CD14-positive monocyte (primary cell): ENCODE measurements at regions not wholly inside any gene's neighbourhood (a gene's known extent, or its start where the extent isn't known, plus 50 kb on each side); places are given as distances from the start of the nearest gene placed in this dataset.

ENCODE experiments used
- DNase-seq, 3 donors: peaks; one replicate each; pipeline ENCODE4 v3.0.0-alpha.2; 2011 to 2022
- H2AFZ ChIP-seq: 2 replicates; pipeline ENCODE4 v1.6.0; 2012; ENCODE audit warnings: mild to moderate bottlenecking, low read depth, low read length, inconsistent platforms; ENCODE audit not compliant: insufficient read depth, poor library complexity, severe bottlenecking
- H3K27ac ChIP-seq, 2 donors: 1 replicate in 1 of 2; 2 replicates in 1 of 2; pipeline ENCODE4 v1.5.1; 2012 to 2013; ENCODE audit warnings: low read length in 2 of 2, control low read depth in 1 of 2, inconsistent platforms in 1 of 2, low read depth in 1 of 2, mild to moderate bottlenecking in 1 of 2
- H3K27me3 ChIP-seq, 2 donors: one replicate each; pipeline versions ENCODE4 v1.6.0 to v1.6.1; 2011 to 2013; ENCODE audit warnings: low read length in 2 of 2; ENCODE audit not compliant: control insufficient read depth in 2 of 2, insufficient read depth in 2 of 2
- H3K36me3 ChIP-seq, 2 donors: replicated peaks in 1 of 2; 1 replicate in 1 of 2; 2 replicates in 1 of 2; pipeline versions ENCODE4 v1.5.1 to v1.6.1; 2012 to 2013; ENCODE audit warnings: low read length in 2 of 2, control low read depth in 1 of 2, inconsistent platforms in 1 of 2, mild to moderate bottlenecking in 1 of 2; ENCODE audit not compliant: insufficient read depth in 2 of 2, control insufficient read depth in 1 of 2
- H3K4me1 ChIP-seq, 2 donors: 1 replicate in 1 of 2; 2 replicates in 1 of 2; pipeline versions ENCODE4 v1.5.1 to v1.6.1; 2012 to 2013; ENCODE audit warnings: low read length in 2 of 2, control low read depth in 1 of 2, inconsistent platforms in 1 of 2, mild to moderate bottlenecking in 1 of 2, moderate library complexity in 1 of 2; ENCODE audit not compliant: insufficient read depth in 2 of 2, control insufficient read depth in 1 of 2
- H3K4me2 ChIP-seq: replicated peaks from 2 replicates; pipeline ENCODE3; 2012; ENCODE audit warnings: low read length, moderate library complexity, mild to moderate bottlenecking; ENCODE audit not compliant: poor library complexity, severe bottlenecking; ENCODE audit errors: extremely low read depth
- H3K4me3 ChIP-seq, 3 experiments: fragments of 200-600 bp in 1 of 3; sonication (generic) in 1 of 3; replicated peaks in 1 of 3; 1 replicate in 2 of 3; 2 replicates in 1 of 3; pipeline ENCODE4 v1.5.1; 2011 to 2013; ENCODE audit warnings: low read length in 3 of 3, mild to moderate bottlenecking in 3 of 3, control low read depth in 2 of 3, low read depth in 2 of 3, inconsistent platforms in 1 of 3, moderate library complexity in 1 of 3
- H3K79me2 ChIP-seq: 2 replicates; pipeline ENCODE4 v1.6.0; 2012; ENCODE audit warnings: mild to moderate bottlenecking, control low read depth, inconsistent platforms, low read length, moderate library complexity; ENCODE audit not compliant: insufficient read depth
- H3K9ac ChIP-seq: 2 replicates; pipeline ENCODE4 v1.6.0; 2017; ENCODE audit warnings: low read length, mild to moderate bottlenecking; ENCODE audit not compliant: insufficient read depth, poor library complexity, severe bottlenecking
- H3K9me3 ChIP-seq, 2 donors: replicated peaks in 1 of 2; 1 replicate in 1 of 2; 2 replicates in 1 of 2; pipeline versions ENCODE4 v1.5.1 to v1.6.1; 2012 to 2013; ENCODE audit warnings: low read length in 2 of 2, control low read depth in 1 of 2; ENCODE audit not compliant: control insufficient read depth in 1 of 2, insufficient read depth in 1 of 2
- H4K20me1 ChIP-seq: 2 replicates; pipeline ENCODE4 v1.6.0; 2012; ENCODE audit warnings: mild to moderate bottlenecking, low read length, control low read depth, moderate library complexity; ENCODE audit not compliant: insufficient read depth
- H3K27ac Mint-ChIP-seq, 7 donors: one replicate each; pipeline ENCODE4 v1.8.0; 2020; ENCODE audit warnings: mild to moderate bottlenecking in 7 of 7, mixed read lengths in 7 of 7, moderate library complexity in 6 of 7, inconsistent platforms in 2 of 7
- H3K27me3 Mint-ChIP-seq, 3 donors: one replicate each; pipeline ENCODE4 v1.8.0; 2021 to 2022; ENCODE audit warnings: low read depth in 3 of 3, mild to moderate bottlenecking in 3 of 3, mixed read lengths in 3 of 3, moderate library complexity in 3 of 3, inconsistent platforms in 1 of 3
- H3K36me3 Mint-ChIP-seq, 2 donors: one replicate each; pipeline ENCODE4 v1.8.0; 2020; ENCODE audit warnings: mixed read lengths in 2 of 2, inconsistent platforms in 1 of 2, mild to moderate bottlenecking in 1 of 2
- H3K4me1 Mint-ChIP-seq: one replicate; pipeline ENCODE4 v1.8.0; 2020; ENCODE audit warnings: mild to moderate bottlenecking, mixed read lengths
- H3K4me3 Mint-ChIP-seq, 2 donors: one replicate each; pipeline ENCODE4 v1.8.0; 2020; ENCODE audit warnings: mild to moderate bottlenecking in 2 of 2, mixed read lengths in 2 of 2, moderate library complexity in 1 of 2
- H3K9me3 Mint-ChIP-seq, 7 donors: one replicate each; pipeline ENCODE4 v1.8.0; 2020 to 2022; ENCODE audit warnings: mixed read lengths in 7 of 7, mild to moderate bottlenecking in 6 of 7, moderate library complexity in 6 of 7, inconsistent platforms in 2 of 7
- WGBS: methylation state at CpG from one replicate; pipeline ENCODE4 v1.1.5; 2013; ENCODE audit warnings: missing lambda C conversion rate; ENCODE audit not compliant: insufficient coverage; 5-methylcytosine and 5-hydroxymethylcytosine counted together
- intact Hi-C, 2 donors: fragments of 100-400 bp; cut with micrococcal nuclease; formaldehyde crosslinking; loops; one replicate each; pipeline versions ENCODE4 v1.15.0 to v1.15.1; 2023
- TF ChIP-seq, protein P1 (sequence below): fragments of 200-600 bp; IDR thresholded peaks from one replicate; pipeline ENCODE4 v1.8.0; 2022; ENCODE audit warnings: antibody characterized with exemption, mild to moderate bottlenecking

DNA sequence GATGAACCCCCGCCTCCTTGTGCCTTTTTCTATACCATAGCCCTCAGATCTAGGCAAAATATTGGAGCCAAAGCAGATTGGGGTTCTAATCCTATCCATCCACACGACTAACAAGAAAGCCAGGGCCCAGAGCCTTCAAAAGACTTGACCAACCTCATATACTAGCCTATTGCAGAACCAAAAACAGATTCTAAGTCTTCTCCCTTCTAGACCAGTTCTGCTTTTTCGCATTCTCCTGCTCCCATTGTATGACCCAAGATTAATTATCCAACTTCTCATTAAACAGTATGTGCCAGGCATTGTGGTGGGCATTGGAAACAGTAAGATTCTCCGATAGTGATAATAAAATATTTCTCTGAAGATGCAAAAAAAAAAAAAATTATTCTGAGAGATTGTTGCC lies 113.7 kb upstream of the JARID2 start:
- Mint-ChIP-seq H3K36me3 (no peaks in the 10 kb centered on the region), H3K27ac (peak overlapping the region in 1 of 7 donors; percentile 11), H3K4me1 (peaks cover 56% of the 10 kb centered on the region), H3K4me3 (no peak overlapping the region), H3K27me3 (peaks cover 0 to 3% (median 0%) of the 10 kb centered on the region in 3 donors), H3K9me3 (no peaks in the 10 kb centered on the region)
- Histone ChIP-seq H3K4me3 (no peak overlapping the region), H3K27me3 (no peaks in the 10 kb centered on the region), H3K27ac (no peak overlapping the region), H3K4me2 (no peak overlapping the region), H3K9ac (no peak overlapping the region), H2AFZ (no peak overlapping the region), H3K36me3 (no peaks in the 10 kb centered on the region), H3K79me2 (no peaks in the 10 kb centered on the region), H3K9me3 (no peaks in the 10 kb centered on the region), H3K4me1 (peaks cover 32 to 34% of the 10 kb centered on the region in 2 donors), H4K20me1 (no peaks in the 10 kb centered on the region)
- 100% methylated on average over 1 of the region's 4 CpGs for WGBS
- TF ChIP-seq, protein P1, sequence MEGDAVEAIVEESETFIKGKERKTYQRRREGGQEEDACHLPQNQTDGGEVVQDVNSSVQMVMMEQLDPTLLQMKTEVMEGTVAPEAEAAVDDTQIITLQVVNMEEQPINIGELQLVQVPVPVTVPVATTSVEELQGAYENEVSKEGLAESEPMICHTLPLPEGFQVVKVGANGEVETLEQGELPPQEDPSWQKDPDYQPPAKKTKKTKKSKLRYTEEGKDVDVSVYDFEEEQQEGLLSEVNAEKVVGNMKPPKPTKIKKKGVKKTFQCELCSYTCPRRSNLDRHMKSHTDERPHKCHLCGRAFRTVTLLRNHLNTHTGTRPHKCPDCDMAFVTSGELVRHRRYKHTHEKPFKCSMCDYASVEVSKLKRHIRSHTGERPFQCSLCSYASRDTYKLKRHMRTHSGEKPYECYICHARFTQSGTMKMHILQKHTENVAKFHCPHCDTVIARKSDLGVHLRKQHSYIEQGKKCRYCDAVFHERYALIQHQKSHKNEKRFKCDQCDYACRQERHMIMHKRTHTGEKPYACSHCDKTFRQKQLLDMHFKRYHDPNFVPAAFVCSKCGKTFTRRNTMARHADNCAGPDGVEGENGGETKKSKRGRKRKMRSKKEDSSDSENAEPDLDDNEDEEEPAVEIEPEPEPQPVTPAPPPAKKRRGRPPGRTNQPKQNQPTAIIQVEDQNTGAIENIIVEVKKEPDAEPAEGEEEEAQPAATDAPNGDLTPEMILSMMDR = no peak
- peak in 1 of 3 donors; percentile 24 for DNase-seq
- intact Hi-C loops = loop anchor here in 1 of 2 donors (5.0 kb wide), 1 partner anchor 40 kb away; no protein-coding TSS in a partner anchor

DNA sequence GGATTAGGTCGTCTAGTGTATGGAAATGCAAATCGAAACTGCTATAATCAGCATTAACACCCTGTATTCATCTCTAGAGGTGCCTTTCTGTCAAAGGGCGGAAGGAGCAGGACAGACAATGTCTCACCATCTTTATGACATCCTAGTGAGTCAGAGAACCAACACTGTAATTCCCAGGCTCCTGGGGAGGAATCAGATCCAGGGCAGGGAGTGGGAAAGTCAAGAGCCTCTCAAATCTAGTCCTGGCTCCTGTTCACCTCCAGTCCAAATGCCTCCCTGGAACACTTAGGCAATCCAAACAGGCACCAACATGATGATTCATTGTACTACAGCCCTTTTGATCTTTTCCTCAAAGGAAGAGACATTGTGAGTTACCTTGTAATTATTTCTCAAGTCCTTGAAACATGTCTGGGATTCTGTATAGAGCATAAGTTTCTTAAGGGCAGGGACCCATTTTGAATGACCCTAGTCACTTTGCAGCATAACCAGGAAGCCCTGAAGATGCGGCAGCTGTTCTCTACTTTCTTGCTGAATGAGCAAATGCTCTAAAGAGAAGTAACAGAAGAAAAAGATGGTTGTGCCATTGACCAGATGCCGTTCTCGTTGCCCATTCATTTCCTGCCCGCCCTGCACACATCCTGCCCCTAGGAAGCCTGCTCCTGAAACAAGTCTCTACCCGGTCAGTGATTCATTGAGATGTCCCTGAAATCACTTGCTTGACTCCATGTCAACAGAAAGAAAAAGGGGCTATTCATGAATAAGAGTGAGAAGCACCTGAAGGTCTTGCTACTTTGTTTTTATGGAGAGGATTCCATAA lies 112.8 kb upstream of the JARID2 start:
- Mint-ChIP-seq H3K36me3 (no peaks in the 10 kb centered on the region), H3K9me3 (no peaks in the 10 kb centered on the region), H3K4me3 (peak overlapping the region in 1 of 2 donors; percentile 52), H3K27ac (peak overlapping the region in 6 of 7 donors; percentile 21 to 70 (median 54)), H3K4me1 (peaks cover 56% of the 10 kb centered on the region), H3K27me3 (peaks cover 0 to 3% (median 0%) of the 10 kb centered on the region in 3 donors)
- Histone ChIP-seq H3K9me3 (no peaks in the 10 kb centered on the region), H4K20me1 (no peaks in the 10 kb centered on the region), H3K4me3 (peak overlapping the region in 1 of 3 experiments; percentile 9), H3K36me3 (no peaks in the 10 kb centered on the region), H3K4me2 (peak overlapping the region; percentile 13), H3K27ac (peak overlapping the region in 1 of 2 donors; percentile 23), H3K9ac (no peak overlapping the region), H3K27me3 (no peaks in the 10 kb centered on the region), H3K79me2 (no peaks in the 10 kb centered on the region), H3K4me1 (peaks cover 32 to 34% of the 10 kb centered on the region in 2 donors), H2AFZ (peak overlapping the region; percentile 18)
- WGBS = no CpG with 5 or more reads among the region's 8 CpGs
- TF ChIP-seq, protein P1 = no peak
- DNase-seq = peak; percentile 32 to 61 (median 48)
- intact Hi-C loops = loop anchor here in 1 of 2 donors (5.0 kb wide), 1 partner anchor 41 kb away; no protein-coding TSS in a partner anchor
